Type B pancreatic cell (in vitro differentiated cells): ENCODE measurements at regions not wholly inside any gene's neighbourhood (a gene's known extent, or its start where the extent isn't known, plus 50 kb on each side); places are given as distances from the start of the nearest gene placed in this dataset.

Source experiments
- DNase-seq: peaks from one replicate; pipeline ENCODE4 v3.0.0; 2021; ENCODE audit warnings: mixed read lengths; ENCODE audit not compliant: unreplicated experiment; ENCODE audit errors: extremely low spot score
- H3K27ac Mint-ChIP-seq: 2 replicates; pipeline ENCODE4 v1.8.0; 2021; ENCODE audit warnings: mild to moderate bottlenecking, mixed read lengths
- H3K27me3 Mint-ChIP-seq: 2 replicates; pipeline ENCODE4 v1.8.0; 2021; ENCODE audit warnings: mixed read lengths
- H3K36me3 Mint-ChIP-seq: 2 replicates; pipeline ENCODE4 v1.8.0; 2021; ENCODE audit warnings: mixed read lengths
- H3K4me1 Mint-ChIP-seq: one replicate; pipeline ENCODE4 v1.8.0; 2021; ENCODE audit warnings: mixed read lengths; ENCODE audit not compliant: unreplicated experiment
- H3K4me3 Mint-ChIP-seq: 2 replicates; pipeline ENCODE4 v1.8.0; 2021; ENCODE audit warnings: mild to moderate bottlenecking, mixed read lengths
- H3K9me3 Mint-ChIP-seq: 2 replicates; pipeline ENCODE4 v1.8.0; 2021; ENCODE audit warnings: mixed read lengths
- TF ChIP-seq, protein P1 (sequence below): fragments of 200-600 bp; sonication (generic); conservative IDR thresholded peaks from 2 replicates; pipeline ENCODE4 v1.5.0; 2021; ENCODE audit warnings: antibody characterized with exemption, mild to moderate bottlenecking

DNA sequence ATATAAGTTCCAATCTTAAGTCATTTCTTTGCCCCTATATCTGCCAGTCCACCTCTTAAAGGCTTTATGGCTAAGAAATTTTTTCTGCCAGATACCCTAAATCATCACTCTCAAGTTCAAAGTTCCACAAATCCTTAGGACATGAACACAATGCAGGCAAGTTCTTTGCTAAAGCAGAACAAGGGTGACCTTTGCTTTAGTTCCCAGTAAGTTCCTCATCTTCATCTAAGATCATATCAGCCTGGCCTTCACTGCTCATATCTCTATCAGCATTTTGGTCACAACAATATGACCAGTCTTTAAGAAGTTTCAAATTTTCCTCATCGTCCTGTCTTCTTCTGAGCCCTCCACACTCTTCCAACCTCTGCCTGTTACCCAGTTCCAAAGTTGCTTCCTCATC, 402.2 kb upstream of the RUNX1 start:
- no peaks in the 10 kb centered on the region for H3K4me1 Mint-ChIP-seq
- H3K36me3 Mint-ChIP-seq, result no peaks in the 10 kb centered on the region
- TF ChIP-seq, protein P1, sequence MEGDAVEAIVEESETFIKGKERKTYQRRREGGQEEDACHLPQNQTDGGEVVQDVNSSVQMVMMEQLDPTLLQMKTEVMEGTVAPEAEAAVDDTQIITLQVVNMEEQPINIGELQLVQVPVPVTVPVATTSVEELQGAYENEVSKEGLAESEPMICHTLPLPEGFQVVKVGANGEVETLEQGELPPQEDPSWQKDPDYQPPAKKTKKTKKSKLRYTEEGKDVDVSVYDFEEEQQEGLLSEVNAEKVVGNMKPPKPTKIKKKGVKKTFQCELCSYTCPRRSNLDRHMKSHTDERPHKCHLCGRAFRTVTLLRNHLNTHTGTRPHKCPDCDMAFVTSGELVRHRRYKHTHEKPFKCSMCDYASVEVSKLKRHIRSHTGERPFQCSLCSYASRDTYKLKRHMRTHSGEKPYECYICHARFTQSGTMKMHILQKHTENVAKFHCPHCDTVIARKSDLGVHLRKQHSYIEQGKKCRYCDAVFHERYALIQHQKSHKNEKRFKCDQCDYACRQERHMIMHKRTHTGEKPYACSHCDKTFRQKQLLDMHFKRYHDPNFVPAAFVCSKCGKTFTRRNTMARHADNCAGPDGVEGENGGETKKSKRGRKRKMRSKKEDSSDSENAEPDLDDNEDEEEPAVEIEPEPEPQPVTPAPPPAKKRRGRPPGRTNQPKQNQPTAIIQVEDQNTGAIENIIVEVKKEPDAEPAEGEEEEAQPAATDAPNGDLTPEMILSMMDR, result no peak
- no peak overlapping the region for H3K27ac Mint-ChIP-seq
- H3K9me3 Mint-ChIP-seq, result peaks cover 21% of the 10 kb centered on the region
- DNase-seq, result no peak
- no peaks in the 10 kb centered on the region for H3K27me3 Mint-ChIP-seq
- no peak overlapping the region for H3K4me3 Mint-ChIP-seq

DNA sequence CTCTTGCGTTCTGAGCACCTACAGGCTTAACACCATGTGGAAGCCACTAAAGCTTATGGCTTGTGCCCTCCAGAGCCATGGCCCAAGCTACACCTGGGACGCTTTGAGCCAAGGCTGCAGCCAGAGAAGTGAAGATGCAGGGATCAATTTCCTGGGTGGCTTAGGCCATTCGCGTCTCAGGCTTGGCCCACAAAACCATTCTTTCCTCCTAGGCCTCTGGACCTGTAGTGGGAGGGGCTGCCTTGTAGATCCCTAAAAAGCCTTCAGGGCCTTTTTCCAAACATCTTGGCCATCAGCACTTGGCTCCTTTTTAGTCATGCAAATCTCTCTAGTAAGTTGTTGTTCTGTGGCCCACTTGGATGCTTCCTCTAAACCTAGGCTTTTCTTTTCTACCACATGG, 401.7 kb upstream of the RUNX1 start:
- H3K4me3 Mint-ChIP-seq, result no peak overlapping the region
- H3K27ac Mint-ChIP-seq, result no peak overlapping the region
- H3K27me3 Mint-ChIP-seq, result no peaks in the 10 kb centered on the region
- no peaks in the 10 kb centered on the region for H3K4me1 Mint-ChIP-seq
- H3K9me3 Mint-ChIP-seq, result peaks cover 21% of the 10 kb centered on the region
- no peaks in the 10 kb centered on the region for H3K36me3 Mint-ChIP-seq
- DNase-seq, result no peak
- TF ChIP-seq, protein P1, result no peak

DNA sequence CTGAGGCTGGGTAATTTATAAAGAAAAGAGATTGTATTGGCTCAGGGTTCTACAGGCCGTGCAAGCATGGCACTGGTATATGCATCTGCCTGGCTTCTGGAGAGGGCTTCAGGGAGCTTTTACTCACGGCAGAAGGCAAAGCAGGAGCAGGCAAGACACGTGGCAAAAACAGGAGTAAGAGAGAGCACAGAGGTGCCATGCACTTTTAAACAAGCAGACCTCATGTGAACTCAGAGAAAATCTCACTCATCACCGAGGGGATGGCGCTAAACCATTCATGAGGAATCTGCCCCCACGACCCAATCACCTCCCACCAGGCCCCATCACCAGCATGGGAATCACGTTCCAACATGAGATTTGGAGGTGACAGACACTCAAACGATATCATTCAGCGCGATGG, 400.7 kb upstream of the RUNX1 start:
- TF ChIP-seq, protein P1, result no peak
- Mint-ChIP-seq H3K36me3 (no peaks in the 10 kb centered on the region), H3K27ac (no peak overlapping the region), H3K9me3 (peaks cover 21% of the 10 kb centered on the region), H3K4me1 (no peaks in the 10 kb centered on the region), H3K27me3 (peaks cover 5% of the 10 kb centered on the region), H3K4me3 (no peak overlapping the region)
- DNase-seq, result no peak

DNA sequence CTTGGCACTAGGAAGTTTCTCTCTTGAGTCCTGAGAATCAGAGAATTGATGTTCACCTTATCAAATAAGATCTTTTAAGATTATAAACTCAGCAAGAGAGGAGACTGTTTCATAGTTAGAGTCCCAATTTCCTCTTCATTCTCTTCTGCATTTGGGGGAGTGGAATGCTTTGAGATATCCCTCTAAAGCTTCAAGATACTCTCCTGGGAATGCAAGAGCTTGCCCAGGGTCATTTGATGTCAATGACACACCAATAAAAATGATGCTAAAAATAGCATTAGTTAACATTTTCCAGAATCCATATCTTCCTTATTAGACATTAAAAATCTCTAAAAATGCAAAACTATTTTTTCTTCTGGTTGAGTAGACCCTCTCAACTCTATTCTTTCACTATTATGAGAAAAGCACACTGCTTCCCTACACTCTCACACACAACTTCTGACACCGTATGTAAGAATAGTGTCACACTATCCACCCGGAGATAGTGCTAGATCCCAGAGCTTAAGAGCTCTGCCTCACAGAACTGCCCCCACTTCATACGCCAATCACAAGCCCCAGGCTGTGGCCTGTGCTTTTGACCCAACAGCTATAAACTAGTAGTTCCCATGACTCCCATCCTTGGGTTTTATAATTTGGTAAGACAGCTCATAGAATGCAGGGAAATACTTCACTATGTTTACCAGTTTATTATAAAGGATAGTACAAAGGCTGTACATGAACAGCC, 399.9 kb upstream of the RUNX1 start:
- Mint-ChIP-seq H3K9me3 (peaks cover 21% of the 10 kb centered on the region), H3K27me3 (peaks cover 13% of the 10 kb centered on the region), H3K4me3 (no peak overlapping the region), H3K36me3 (no peaks in the 10 kb centered on the region), H3K4me1 (no peaks in the 10 kb centered on the region), H3K27ac (no peak overlapping the region)
- no peak for DNase-seq
- TF ChIP-seq, protein P1, result no peak

DNA sequence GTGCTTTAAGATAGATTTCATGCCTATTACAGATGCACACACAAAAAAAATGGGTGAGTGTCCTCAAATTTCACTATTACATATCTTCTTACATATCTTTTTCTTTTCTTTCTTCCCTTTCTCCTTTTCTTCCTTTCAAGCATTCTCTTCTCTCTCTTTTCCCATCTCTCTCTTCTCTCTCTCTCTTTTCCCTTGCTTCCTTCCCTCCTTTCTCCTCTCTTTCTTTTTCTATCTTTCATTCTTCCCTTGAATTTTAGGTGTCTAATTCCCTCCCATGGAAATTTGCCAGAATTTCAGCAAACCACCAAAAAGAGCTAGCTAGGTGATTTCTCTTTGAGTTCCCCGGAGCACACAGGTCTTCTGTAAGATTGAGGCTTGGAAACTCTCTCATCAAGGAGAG, 395.3 kb upstream of the RUNX1 start:
- peaks cover 29% of the 10 kb centered on the region for H3K27me3 Mint-ChIP-seq
- no peak overlapping the region for H3K4me3 Mint-ChIP-seq
- H3K36me3 Mint-ChIP-seq, result no peaks in the 10 kb centered on the region
- no peaks in the 10 kb centered on the region for H3K4me1 Mint-ChIP-seq
- no peak overlapping the region for H3K27ac Mint-ChIP-seq
- DNase-seq, result no peak
- peaks cover 4% of the 10 kb centered on the region for H3K9me3 Mint-ChIP-seq
- TF ChIP-seq, protein P1, result no peak
